ENCODE measurements at regions not wholly inside any gene's neighbourhood (a gene's known extent, or its start where the extent isn't known, plus 50 kb on each side); places are given as distances from the start of the nearest gene placed in this dataset.
"Not testable (repeated sequence)": the region's sequence is repeated elsewhere in the genome, so short reads cannot be mapped to it uniquely, and the experiment has no call there.

- not testable (repeated sequence) for H2AFZ ChIP-seq; H3K79me2 ChIP-seq; H3K9ac ChIP-seq; H3K9me3 ChIP-seq (ENCODE audit: control insufficient read depth, low read length); H3K4me1 ChIP-seq; H3K4me2 ChIP-seq (ENCODE audit: low read length); H3K36me3 ChIP-seq (ENCODE audit: control insufficient read depth, insufficient read depth, low read length); H3K27ac ChIP-seq; H3K4me3 ChIP-seq (ENCODE audit: low read depth, low read length); H3K27me3 ChIP-seq (ENCODE audit: control insufficient read depth, insufficient read depth, low read length)
Observed at GRCh38 chr14:27799066-27800028, 967.2 kb upstream of the FOXG1 start.

- not testable (repeated sequence) for H3K9ac ChIP-seq; H3K79me2 ChIP-seq; H3K9me3 ChIP-seq (ENCODE audit: control insufficient read depth, low read length); H2AFZ ChIP-seq; H3K4me2 ChIP-seq (ENCODE audit: low read length); H3K36me3 ChIP-seq (ENCODE audit: control insufficient read depth, insufficient read depth, low read length); H3K27me3 ChIP-seq (ENCODE audit: control insufficient read depth, insufficient read depth, low read length); H3K4me1 ChIP-seq; H3K27ac ChIP-seq; H3K4me3 ChIP-seq (ENCODE audit: low read depth, low read length)
Observed at GRCh38 chr14:27817746-27818430, 948.7 kb upstream of the FOXG1 start.

DNA sequence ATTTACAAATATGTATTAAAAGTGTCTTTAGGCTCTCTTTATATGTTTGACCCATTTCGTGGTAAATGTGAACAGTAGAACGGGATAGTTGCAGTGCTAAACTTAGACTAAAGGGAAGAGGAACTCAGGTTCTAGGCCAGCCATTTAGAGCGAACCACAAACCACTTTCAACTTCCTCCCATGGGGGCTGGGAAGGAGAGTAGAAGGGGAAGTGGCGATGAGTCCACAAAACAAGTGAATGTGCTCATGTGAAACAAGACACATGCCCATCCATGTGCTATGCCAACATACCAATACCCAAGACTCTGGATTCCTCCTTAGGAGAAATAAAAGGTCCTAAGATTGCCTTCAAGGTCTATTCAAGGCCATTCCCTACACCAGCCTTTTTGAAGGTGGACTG, 940.4 kb upstream of the FOXG1 start:
- H3K36me3 ChIP-seq (ENCODE audit: control insufficient read depth, insufficient read depth, low read length); H3K9me3 ChIP-seq (ENCODE audit: control insufficient read depth, low read length); H3K4me1 ChIP-seq; H3K4me2 ChIP-seq (ENCODE audit: low read length); H3K79me2 ChIP-seq; H3K27ac ChIP-seq; H3K27me3 ChIP-seq (ENCODE audit: control insufficient read depth, insufficient read depth, low read length); H3K4me3 ChIP-seq (ENCODE audit: low read depth, low read length); H2AFZ ChIP-seq; H3K9ac ChIP-seq: not testable (repeated sequence)

DNA sequence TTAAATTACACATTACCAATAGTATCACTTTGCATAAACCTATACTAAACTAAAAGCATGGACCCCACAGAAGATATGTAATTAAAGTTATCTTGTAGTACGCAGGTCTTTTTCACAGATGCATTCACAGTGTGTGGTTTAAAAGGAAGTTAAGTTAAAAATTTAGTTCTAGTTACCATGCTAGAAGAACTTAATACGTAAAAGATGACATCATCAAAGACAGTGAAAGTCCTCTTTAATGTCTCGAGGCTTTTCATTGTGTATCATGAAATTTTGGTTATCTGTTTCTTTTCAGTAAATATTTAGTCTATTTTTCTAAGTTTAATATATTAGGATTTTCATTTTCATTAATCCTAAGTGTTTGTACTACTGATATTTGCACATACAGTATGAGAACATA, 934.6 kb upstream of the FOXG1 start:
- H3K4me2 ChIP-seq (ENCODE audit: low read length); H3K9ac ChIP-seq; H3K36me3 ChIP-seq (ENCODE audit: control insufficient read depth, insufficient read depth, low read length); H3K27ac ChIP-seq; H3K27me3 ChIP-seq (ENCODE audit: control insufficient read depth, insufficient read depth, low read length); H3K4me1 ChIP-seq; H2AFZ ChIP-seq; H3K9me3 ChIP-seq (ENCODE audit: control insufficient read depth, low read length); H3K79me2 ChIP-seq; H3K4me3 ChIP-seq (ENCODE audit: low read depth, low read length): not testable (repeated sequence)

DNA sequence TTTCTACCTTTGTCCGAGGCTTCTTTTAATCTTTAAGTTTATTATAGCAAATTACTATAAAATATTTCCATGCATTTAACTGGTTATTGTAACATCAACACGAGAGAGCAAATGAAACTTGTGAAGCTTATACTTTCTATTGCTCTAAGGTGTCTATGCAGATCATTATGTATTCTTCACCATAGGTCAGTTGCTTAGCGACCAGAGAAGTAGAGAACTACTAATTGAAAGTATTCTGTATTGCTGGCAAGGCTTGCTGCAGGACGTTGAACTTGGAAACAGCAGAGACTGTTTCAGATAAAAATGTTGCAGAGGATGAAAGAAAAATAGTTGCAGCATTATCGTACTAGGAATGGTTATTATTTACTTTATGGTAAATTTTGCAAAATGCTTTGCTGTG, 933.6 kb upstream of the FOXG1 start:
- not testable (repeated sequence) for H3K27me3 ChIP-seq (ENCODE audit: control insufficient read depth, insufficient read depth, low read length); H3K79me2 ChIP-seq; H3K4me1 ChIP-seq; H3K4me3 ChIP-seq (ENCODE audit: low read depth, low read length); H3K4me2 ChIP-seq (ENCODE audit: low read length); H3K9ac ChIP-seq; H2AFZ ChIP-seq; H3K9me3 ChIP-seq (ENCODE audit: control insufficient read depth, low read length); H3K27ac ChIP-seq; H3K36me3 ChIP-seq (ENCODE audit: control insufficient read depth, insufficient read depth, low read length)

DNA sequence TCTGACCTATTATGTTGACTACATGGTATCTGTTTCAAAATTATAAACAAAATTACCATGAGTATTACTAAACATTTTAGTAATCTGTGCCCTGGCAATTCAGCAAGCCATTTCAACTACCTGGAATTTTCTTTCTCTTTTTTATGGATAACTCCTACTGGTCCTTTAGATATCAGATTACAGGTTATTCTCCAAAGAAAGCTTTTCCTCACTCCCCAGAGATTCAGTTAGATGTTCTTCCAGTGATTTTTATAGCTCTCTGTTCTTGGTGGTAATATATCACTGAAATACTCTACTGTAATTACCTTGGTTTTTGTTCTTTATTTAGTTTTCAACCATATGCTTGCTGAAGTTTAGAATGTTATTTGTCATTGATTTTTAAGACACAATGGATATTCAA, 930.2 kb upstream of the FOXG1 start:
- no peak overlapping the region for H3K27ac ChIP-seq
- H3K36me3 ChIP-seq (ENCODE audit: control insufficient read depth, insufficient read depth, low read length), result no peaks in the 10 kb centered on the region
- H3K4me2 ChIP-seq (ENCODE audit: low read length), result no peak overlapping the region

More for the DNA sequence above, 930.2 kb upstream of the FOXG1 start:
- H3K27me3 ChIP-seq (ENCODE audit: control insufficient read depth, insufficient read depth, low read length), result no peaks in the 10 kb centered on the region
- no peaks in the 10 kb centered on the region for H3K9me3 ChIP-seq (ENCODE audit: control insufficient read depth, low read length)
- H3K9ac ChIP-seq, result no peak overlapping the region
- H2AFZ ChIP-seq, result no peak overlapping the region
- H3K79me2 ChIP-seq, result no peaks in the 10 kb centered on the region
- H3K4me1 ChIP-seq, result no peaks in the 10 kb centered on the region
- no peak overlapping the region for H3K4me3 ChIP-seq (ENCODE audit: low read depth, low read length)
- TF ChIP-seq CTCF (IDR thresholded peaks at IDR 0.05), result no peak

Data from parathyroid adenoma (tissue), 2 donors.